ENCODE measurements at regions not wholly inside any gene's neighbourhood (a gene's known extent, or its start where the extent isn't known, plus 50 kb on each side); places are given as distances from the start of the nearest gene placed in this dataset.

DNA sequence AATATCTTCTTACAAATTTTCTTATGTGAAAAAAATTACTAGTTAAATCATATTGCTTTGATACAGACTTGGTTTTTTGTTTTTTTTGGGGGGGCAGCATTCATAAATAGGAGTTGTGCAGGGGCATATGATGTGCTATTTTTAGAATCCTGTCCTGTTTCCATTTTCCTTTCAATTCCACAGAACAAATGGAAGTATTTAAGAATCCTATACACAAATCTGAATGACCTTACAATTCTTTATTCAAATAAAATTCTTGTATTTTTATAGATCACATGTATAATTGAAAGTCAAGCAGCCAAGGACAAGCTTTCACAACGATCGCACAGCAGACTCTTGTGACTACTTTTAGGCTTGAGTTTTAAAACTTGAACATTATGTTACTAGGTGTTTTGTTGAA, 523.9 kb downstream of the ANKRD50 start:
- DNase-seq, result no peak

DNA sequence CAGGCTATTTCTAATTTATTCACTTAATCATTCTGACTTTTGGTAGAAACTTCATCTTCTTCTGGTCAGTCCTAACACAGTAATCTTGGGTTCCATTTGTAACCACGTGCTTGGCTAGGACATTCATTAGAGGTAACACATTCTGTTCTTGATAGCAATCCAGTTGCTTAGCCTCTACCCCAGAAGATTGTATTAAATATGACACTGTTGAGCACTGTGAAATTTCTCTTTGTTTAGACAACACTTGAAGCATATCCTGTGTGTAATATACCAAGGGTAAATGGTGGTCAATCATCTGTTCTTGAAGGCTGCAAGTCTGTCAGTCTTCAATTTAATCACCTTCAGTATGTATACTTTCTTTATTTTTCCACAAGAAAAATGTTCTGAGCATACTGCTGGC, 523.0 kb downstream of the ANKRD50 start:
- DNase-seq, result no peak

DNA sequence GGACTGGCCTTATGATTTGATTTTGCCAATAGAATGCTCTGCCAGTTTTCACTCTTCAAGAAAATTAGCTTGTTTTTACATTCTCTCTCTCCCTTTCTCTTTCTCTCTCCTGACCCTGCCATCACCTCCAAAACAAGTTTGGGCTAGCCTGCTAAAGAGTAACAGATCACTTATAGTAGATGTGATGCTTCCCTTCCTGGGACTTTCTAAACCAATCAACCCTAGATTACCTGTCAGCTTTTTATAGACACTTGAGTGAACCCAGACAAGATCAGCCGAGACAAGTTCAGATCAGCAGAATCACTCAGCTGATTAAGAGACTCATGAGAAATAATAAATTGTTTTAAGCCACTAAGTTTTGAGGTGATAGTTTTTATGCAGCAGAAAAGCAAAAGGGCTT, 521.2 kb downstream of the ANKRD50 start:
- no peak for DNase-seq

DNA sequence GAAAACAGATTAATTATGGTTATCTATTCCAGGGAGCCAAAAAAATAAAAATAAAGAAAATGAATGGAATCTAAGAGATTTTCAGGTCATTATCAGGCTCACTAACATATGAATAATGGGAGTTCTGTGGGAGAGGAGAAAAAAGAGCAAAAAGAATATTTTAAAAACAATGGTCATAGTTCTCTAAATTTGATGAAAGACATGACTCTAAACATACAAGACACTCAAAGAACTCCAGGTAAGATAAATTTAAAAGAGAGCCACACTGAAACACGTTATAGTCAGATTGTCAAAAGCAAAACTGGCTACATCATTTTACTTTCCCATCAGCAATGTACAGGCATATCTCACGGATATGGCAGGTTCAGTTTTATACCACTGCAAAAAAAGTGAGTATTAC, 520.0 kb downstream of the ANKRD50 start:
- DNase-seq, result no peak

DNA sequence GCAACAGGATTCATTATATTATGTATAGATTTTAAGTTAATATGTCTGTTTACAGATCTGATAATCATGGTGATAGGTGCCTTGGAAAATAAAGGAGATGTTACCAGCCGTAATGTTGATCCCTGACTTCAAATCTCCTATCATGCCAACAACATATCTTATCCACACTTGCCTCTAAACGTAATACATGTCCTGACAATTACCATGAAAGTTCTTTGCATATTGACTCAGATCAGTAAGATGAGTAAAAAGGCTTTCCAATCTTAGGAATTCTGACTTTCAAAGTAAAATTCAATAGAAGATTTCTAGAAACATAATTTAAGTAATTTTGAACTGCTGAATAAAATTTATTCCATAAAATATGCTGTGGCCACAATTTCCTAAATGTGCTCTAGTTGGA, 513.3 kb downstream of the ANKRD50 start:
- no peak for DNase-seq

DNA sequence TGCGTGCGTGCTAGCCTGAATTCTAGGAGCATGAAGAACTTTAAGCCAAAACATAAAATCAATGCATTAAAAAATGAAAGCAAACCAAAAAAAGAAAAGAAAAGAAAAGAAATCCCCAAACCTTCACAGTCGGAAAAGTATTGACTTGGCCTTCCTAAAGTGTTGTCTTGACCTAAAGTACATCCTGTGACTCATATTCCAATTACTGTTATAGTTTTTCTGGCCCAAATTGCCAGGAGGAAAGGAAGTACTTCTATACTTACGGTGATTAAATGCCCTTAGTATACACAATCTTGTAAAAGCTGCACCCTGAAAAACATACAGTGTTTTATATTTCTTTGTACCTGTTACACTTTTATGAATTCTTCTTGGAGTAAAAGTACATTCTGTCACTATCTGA, 512.8 kb downstream of the ANKRD50 start:
- no peak for DNase-seq

DNA sequence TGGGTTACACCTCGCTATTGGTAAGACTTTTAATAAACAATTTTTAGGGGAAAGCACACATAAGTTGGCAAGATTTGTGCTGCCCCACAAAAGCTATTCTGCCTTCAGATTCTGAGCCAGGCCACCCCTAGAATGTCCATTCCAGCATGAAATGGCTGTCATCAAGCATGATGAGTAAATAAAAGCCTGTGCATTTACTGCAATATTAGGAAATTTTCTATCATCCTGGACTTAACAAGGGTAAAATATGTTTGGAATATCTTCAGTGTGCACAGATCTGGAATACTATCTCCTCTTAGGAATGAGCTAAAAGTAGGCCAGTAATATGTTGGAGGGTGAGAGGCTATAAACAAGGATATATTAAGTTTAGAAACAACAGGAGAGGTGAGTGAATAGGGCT, 510.9 kb downstream of the ANKRD50 start:
- no peak for DNase-seq

DNA sequence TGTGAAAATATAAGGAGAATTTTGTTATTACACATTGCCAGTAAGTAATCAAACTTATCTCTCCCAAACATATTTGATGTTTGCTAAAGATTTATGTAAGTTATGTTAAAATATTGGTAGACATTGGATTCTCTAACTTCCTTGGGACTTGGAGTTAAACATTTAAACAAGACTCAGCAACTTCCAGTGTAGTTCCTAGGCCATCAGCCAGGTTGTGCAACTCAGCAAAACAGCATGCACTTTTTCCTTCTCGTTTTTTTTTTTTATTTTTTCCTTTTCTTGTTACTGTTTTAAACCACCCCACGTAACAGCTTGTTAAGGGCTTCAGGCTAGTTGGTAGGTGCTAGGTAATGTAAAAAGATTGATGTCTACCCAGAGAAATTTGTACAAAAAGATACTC, 510.4 kb downstream of the ANKRD50 start:
- no peak for DNase-seq

DNA sequence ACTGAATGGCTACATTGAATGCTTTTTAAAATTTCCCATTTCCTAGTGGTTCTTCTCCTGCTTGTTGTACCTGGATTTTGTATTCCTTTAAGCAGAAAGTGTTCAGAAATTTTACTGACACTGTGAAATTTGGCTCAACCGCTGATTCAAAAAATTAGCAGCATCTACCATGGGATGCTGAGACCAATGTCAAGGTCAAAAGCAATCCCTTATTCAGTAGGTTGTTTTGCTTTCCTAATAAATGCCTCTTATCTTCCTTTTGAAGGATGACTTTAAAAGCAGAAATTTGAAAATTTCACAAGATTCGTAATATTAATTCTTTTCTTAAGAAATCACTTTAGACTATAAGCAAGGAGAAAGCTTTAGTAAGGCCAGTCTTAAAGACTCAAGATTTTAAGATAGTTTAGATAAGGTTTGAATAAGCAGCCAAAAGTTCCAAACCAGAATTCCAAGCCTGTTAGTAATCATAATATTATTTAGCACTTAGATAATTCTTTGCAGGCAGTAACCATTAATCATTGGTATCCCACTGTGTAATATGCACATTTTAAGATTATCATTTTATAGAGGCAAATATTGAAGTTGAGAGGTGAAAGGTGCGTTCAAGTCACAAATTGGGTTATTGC, 508.8 kb downstream of the ANKRD50 start:
- no peak for DNase-seq

DNA sequence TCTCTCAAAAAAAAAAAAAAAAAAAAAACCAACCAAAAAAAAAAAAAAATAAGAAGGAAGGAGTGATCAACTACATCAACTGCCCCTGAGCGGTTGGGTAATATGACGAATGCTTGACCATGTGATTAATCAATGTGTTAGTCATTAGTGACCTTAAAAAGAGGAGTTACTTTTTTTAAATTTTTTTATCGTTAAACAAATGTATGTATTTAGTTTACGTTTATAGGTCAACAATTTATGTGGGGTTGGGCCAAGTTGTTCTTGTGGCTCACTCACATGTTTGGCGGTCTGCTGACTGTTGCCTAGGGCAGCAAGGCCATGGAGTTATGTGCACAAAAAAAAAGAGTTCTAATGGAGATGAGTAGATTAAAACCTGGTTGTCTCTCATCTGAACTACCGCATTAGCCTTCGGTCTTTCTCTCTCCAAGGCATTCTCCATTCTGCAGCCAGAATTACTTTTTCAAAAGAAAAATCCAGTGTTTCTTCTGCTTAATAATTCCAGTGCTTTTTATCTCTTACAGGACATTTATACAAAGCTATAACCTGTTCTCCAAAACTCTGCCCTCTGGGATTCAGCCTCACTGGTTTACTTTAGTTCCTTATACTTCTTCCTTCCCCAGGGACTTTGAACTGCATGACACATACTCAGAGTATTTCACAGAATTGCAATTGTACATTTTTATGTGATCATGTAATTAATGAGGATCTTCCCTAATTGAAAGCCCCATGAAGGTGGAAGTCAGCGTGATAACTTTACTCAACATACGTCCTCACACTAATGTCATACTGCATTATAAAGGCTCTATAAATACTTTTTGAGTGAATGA, 505.5 kb downstream of the ANKRD50 start:
- no peak for DNase-seq

DNA sequence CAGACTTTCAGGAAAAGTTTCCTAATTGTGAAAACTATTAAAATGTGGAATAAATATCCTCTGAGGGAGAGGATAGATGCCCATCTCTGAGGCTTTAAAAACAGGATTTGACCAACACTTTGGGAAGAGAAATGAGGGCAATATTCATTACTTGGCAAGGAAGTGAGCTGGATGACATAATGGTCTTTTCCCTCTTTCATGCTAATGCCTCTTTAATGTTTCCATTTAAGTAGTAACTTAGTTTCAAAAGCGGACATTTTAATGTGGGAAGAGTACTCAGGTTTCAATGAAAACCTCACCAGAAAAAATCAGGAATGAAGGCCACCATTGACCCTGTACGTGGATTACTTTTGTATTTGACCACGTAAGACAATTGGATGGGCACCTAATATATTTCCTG, 503.3 kb downstream of the ANKRD50 start:
- DNase-seq, result no peak

DNA sequence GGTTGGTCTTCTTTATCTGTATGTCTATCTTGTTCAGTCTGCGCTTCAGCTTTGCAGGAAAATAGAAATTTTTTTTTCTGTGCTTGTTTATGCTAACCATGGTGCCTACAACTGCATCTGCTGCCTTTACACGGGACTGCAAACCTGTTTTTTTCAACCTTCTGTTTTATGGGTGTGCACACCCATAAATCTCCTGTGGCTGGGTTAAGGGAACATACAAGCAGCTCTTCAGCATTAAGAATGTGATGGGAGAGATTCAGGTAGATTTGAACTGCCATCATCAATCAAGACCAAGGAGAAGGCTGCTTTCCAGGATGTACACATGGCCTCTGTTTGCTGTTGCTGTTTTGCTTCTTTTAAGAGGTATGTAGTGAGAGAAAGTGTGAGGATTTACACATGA, 502.9 kb downstream of the ANKRD50 start:
- no peak for DNase-seq

DNA sequence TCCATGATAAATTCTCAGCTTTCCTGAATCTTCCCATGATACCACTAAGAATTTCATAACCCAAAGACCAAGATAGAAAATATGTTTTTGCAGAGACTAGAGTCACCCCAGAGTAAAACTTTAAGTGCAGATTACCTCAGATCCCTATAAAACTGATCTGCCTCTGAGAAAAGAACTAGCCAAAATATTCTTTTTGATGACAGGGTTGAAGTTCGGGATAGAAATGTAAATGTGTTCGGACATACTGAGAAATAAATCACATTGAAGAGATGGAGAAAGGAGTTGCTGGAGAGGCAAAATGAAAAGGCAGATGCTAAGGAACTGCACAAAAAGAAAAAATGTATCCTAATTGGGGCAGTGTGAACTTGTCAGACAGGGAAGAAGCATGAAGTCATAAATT, 501.8 kb downstream of the ANKRD50 start:
- no peak for DNase-seq

DNA sequence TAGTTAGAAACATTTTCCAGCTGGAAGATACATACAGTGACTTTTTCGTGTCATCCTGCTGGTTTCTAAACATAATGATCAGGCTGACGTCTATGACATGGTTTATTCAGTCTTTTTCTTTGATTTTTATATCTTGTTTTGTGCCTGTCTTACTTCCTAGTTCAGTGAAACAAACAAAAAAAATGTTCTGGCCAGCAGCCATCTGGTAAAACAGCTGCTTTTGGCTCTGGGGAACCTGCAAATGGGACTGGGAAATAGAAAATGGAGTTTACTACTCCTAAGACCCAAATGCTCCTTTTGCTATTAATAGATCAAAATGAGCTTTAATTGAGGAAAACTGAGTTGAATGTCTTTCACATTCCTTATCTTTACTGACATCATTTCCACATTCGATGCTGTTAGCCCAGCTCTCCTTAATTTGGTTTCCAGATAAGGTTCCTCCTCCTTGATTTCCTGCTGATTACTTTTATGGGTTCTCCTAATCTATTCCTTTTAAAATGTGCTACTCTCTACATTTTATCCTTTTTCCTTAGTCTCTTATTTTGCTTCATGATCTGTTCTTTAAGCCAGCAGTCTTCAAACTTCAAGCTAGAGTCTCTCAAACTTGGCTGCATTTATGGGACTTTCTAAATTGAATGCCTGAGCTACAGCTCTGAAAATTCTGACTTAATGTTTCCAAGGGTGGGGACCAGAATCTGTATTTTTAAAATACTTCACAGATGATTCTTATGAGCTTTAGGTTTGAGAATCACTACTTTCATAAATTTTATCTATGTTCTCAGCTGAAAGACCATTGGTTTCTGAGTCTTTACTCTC, 499.5 kb downstream of the ANKRD50 start:
- DNase-seq, result no peak

DNA sequence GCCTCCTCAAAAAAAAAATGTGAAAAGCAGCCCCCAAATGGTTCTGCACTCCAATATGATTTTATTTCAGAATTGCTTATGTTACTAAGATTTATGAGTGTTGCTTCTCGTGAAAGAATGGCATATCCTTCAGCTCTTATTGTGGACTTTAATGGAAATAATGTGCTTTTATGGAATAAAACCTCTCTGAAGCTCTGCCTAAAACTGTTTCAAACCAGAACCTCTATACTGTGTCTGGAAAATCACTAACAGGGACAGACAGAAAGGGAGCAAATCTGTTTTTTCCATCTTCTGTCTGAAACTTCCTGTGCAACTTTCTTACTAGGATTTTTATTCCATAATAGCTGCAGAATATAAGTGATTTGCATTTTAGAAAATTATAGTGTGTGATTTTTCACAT, 493.1 kb downstream of the ANKRD50 start:
- DNase-seq, result no peak

DNA sequence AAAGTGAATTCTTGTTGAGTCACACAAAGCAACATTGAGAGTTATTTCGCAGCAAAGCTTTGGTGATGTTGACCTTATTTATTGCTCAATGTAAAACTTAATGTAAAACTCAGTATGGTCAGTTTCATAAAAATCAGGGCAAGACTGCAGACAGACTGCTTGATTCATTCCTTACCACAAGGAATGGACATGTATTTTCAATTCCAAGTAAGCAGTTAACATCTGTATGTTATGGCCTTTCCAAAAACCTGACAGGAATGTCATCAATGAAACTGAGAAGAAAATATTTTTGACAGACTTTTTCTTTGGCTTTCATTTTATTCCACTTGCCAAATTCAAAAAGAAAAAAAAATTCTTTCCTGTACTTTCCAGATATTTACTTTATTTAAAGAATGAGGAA, 488.3 kb downstream of the ANKRD50 start:
- DNase-seq, result no peak

DNA sequence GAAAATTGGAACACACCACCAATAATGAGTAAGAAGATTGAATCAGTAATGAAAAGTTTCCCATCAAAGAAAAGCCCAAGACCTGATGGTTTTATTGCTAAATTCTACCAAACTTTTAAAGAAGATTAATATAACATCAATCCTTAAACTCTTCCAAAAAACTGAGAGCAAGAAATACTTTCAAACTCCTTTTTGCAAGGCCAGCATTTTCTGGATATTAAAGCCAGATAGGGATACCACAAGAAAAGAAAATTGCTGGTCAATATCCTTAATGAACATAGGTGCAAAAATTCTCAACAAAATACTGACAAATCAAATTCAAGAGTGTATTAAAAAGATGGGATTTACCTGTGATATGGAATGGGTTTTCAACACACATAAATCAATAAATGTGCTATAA, 484.6 kb downstream of the ANKRD50 start:
- no peak for DNase-seq

DNA sequence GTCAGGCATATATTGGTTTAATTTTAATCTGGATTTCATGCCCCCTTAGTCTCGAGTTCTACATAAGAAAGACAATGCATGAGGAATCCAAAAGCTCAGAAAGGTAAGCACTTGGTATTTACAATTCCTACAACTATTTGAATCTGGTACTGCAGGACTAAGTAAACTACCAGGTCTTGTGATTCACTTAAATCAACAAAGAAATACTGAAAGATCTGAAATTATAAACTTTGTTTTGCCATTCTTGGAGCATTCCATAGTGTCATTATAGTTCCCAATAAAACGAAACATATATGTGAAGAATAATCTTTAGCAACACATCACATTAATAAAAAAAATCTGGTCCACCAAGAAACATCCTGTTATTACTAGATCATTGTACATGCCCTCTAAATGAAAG, 482.3 kb downstream of the ANKRD50 start:
- DNase-seq, result no peak

DNA sequence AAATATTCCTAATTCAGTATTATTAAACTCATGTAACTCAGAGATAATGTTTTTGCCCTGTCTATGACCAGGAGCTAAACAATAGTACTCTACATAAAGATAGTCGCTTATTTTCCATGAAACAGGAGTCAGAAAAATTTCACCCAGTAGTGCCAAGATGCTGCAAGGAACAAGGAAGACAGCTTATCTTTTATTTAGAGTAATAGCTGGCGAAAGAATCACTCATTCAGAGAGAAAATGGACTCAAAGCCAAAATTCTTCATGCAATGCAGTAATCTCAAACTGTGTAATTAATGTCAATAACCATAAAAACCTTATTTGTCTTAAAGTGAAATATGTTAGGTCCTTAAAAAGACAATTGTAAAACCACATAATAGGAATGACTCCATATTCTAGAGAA, 477.8 kb downstream of the ANKRD50 start:
- DNase-seq, result no peak

DNA sequence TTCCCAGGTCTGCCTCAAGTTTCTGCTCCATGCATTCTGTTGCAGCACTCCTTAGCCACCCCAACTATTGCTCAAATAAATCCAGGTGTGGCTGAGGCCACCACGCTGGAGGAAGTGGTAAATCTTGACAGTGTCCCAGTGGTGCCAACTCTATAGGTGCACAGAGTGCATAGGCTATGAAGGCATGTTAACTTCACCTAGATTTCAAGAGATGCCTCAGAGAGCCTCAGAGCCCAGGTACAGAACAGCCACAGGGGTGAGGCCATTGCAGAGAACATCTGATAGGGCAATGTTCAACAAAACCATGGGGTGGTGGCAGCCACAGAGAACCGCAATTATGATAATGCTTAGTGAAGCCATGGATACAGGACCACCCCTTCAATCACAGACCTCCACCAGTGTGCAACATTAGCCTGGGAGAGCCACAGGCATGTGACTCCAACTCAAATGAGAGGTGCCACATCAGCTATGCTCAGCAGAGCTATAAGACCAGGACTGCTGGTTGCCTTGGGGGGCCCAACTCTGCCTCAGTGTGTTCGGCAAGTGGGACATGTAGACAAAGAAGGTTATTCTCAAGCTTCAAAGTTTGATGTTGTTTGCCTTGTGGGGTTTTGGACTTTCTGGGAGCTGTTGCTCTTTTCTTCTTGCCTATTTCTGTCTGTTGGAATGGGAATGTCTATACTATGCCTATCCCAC, 468.7 kb downstream of the ANKRD50 start:
- DNase-seq, result no peak

DNA sequence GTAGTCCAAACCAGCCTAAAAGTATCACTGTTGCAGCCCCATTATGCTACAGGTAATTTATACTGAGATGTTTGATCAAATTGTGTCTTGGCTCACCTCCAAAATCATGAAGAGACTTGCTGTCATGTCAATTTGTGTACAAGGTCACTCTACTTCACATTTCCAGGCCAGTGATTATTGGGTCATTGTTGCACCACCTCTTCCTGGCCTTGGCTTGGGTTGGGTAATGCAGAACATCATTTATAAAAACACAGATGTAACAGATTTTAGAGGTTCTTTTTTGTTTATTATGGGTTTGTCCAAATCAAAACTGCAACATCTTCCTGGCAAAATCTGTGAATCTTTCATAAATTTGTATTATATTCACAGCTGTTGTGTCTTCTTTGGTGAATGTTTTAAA, 459.5 kb downstream of the ANKRD50 start:
- DNase-seq, result no peak

DNA sequence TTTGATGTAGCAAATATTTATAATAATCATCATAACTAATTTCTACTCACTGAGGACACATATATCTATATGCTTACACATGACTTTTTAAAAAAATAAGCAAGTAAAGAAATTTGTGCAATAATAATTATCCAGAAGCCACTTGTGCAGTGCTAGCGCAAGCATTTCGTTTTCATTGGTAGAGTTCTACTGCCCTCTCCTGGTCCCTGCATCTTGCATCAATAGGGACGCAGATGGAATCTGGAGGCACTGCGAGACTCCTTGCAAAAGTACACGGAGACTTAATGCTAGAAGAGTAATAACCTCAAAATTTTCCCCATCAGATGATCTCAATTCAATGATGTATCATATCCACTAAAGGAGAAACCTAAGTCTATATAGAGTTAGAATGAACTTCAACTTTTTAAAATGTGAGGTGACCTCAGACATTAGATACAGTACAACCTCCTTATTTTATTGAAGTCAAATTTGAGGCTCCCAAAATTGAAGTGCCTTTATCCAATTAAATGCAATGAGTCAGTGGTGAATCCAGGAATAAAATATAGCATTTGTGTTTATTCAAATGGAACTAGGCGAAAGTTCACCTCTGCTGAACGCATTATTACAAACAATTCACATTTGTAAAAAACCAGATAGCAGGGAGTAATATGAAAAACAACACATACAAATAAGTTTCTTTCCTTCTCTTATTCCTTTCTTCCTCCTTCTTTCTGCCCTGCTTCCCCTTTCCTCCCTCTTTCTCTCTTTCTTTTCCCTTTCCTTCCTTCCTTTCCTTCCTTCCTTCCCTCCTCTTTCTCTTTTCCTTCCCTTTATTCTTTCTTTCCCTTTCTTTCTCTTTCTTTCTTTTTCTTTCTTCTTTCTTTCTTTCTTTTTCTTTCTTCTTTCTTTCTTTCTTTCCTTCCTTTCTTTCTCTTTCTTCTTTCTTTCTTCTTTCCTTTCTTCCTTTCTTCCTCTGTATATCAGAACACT, 450.0 kb downstream of the ANKRD50 start:
- peak; percentile 23 for DNase-seq
